ENCODE measurements at regions not wholly inside any gene's neighbourhood (a gene's known extent, or its start where the extent isn't known, plus 50 kb on each side); places are given as distances from the start of the nearest gene placed in this dataset.
"Not testable (repeated sequence)": the region's sequence is repeated elsewhere in the genome, so short reads cannot be mapped to it uniquely, and the experiment has no call there.

- DNase-seq: no peak
These were observed 879.2 kb upstream of the DDX18 start for GRCh38 chr2:116935097-116935814.

DNA sequence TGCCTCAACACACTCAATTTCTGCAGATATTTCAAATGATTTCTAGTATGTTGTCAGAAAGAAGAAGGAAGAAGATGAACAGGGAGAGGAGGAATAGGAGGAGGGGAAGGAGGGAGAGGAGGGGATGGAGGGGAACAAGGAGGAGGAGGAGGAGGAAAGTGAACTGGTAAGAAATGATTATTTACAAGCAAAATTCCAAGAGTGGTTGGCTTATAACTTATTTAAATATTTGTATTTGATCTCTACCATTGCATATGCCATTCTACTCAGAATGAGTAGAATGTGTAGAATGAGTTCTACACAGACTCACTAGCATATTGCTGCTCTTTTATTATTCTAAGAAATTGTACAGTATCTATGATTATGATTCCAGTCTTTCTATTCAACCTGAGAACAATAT, 866.2 kb upstream of the DDX18 start:
- no peak for DNase-seq

- no peak for DNase-seq
These were observed 865.2 kb upstream of the DDX18 start for GRCh38 chr2:116949249-116949648.

DNA sequence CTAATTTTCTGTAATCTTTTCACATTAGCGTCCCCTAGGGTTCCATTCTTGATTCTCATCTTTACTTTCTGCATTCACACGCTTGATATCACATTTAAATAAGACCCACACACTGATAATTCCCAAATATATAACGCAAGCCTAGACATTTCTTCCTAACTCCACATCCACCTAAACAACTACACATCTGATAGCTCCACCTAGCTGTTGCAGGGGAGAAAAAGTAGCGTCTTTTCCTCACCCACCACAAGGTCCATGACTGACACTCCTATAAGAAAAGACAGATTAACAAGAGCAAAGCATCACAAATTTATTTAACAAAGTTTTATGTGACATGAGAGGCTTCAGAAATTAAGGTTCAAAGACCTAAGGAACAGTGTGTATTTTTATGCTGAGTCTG, 862.2 kb upstream of the DDX18 start:
- DNase-seq: no peak

DNA sequence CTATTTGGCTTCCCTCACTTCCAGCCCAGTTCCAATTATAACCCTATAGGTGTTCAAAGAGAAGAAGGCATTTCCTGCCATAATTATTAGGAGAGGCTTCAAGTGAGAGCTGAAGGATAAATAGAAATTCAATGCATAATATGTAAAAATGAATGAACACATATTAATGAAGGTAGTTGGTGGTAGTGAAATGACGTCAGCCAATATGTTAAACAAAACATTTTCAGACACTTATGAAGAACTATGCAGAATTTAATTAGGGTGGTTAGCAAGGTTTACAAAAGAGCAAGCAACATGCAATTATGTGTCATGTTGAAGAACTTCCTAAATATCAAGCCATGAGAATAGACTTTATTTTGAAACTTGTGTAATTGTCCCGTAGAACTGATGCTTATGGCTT, 858.8 kb upstream of the DDX18 start:
- DNase-seq: no peak

- no peak for DNase-seq
These were observed 838.9 kb upstream of the DDX18 start for GRCh38 chr2:116975608-116976007.

- no peak for DNase-seq
These were observed 834.4 kb upstream of the DDX18 start for GRCh38 chr2:116979916-116980764.

DNA sequence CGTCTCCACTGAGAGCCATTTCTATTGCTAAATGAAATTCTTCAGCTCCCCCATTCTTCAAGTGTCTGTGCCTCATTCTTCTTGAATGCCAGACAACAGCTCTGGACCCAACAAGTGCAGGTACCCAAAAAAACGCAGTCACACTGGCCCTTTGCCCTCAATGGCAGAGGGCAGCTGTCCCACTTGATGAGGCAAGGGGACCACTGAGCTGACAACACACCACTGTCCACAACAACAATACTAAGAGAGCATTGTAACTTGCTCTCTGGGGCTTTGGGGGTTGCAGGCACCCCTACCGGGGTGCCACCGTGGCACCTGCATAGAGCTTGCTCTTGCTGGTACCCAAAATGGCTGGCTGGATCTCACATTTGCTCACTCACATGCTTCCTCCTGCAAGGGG, 827.0 kb upstream of the DDX18 start:
- DNase-seq: no peak

GRCh38 chr2:116988303-116988702, 826.2 kb upstream of the DDX18 start:
- DNase-seq: no peak

DNA sequence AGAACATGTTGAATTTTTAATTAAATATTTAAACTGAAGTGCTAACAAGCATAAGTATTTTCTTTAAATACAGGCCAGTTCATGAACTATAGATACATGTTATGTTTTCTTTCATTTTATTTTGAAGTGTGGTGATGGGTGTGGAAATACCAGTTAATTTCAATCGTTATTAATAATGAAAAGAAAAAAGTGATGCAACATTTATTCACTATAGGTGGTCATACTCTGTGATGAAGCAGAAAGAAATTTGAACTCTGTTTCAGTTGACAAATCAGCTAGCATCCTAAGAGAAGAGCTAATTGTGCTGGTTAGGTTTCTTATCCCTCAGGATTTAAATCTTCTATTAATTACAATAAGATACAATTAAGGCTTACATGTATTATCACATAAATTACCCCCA, 795.1 kb upstream of the DDX18 start:
- DNase-seq: no peak

GRCh38 chr2:117027646-117028045, 786.8 kb upstream of the DDX18 start:
- DNase-seq: no peak

- not testable (repeated sequence) for DNase-seq
These were observed 785.8 kb upstream of the DDX18 start for GRCh38 chr2:117028708-117029107.

DNA sequence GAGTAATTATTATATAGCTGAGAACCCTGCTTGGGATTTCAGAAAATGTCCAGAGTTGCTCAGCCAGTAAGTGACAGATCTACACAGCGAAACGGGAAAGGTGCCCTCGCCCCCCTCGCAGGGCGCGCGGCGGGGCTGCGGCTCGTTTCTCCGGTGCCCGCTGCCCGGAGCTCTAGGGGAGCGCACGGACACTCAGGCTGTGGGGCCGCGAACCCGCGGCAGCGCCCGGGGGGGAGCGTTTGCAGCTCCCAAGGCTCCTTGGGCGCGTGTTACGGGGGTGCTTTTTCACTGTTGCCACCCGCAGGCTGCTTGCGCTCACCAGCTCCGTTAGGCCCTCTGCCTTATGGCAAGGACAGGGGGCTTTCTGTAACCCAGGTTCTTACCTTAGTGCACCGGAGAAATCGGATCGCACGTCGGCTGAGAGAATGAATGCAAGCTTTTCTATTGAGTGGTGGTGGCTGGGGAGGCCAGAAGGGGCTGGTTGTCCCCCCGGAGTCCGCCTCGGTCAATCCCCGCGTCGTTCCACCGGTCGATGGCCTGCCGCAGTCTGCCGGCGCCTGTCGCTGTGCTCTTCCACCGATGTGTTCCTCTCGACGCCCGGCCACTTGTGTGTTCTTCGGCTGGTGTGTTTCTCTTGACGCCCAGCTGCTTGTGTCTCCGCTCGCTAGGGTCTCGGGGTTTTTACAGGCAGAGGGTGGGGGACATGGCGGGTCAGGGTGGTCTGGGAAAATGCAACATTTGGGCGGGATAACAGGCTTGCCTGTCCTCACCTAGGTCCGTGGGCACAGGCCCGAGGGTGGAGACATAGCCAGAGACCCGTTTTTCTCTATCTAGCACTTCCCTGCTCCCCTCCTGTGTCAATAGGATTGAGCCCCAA, 758.8 kb upstream of the DDX18 start:
- no peak for DNase-seq

- no peak for DNase-seq
These were observed 758.1 kb upstream of the DDX18 start for GRCh38 chr2:117056376-117056748.

DNA sequence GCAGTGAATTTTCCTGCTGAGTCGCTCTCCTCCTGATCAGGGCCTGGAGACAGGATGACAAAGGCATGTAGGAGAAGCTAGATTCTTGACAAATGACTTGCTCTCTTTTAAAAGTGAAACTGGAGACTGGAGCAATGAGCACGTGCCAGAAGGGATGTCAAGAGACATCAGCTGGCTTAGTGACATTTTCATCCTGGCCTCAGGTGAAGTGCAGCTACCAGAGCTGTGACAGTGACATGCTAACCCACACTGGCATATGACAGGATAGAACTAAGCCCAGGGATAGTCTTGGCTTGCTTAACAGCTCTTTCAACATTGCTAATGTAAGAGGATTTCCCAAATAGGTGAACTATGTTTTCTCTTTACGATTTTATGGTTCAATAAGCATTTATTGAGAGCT, 757.5 kb upstream of the DDX18 start:
- no peak for DNase-seq

- no peak for DNase-seq
These were observed 756.1 kb upstream of the DDX18 start for GRCh38 chr2:117058366-117058765.

GRCh38 chr2:117064021-117064420, 750.5 kb upstream of the DDX18 start:
- DNase-seq: no peak

DNA sequence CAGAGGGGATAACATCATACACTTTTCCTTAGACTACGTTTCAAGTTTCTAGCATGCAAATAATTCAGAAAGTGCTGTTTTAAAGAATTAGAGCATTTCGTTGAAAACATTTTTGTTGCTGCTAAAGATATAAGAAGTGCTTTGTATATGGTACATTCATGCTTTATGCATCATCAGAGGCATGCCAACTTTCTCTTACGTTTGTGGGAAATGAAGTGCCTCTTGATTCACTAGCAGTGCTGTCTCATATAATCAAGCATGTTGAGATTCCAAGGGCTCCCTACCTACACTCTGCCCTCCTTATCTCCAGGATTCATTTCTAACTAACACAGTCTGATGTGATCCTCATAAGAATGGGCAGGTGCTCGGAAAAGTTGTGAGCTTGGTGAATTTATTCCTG, 748.6 kb upstream of the DDX18 start:
- DNase-seq: no peak

DNA sequence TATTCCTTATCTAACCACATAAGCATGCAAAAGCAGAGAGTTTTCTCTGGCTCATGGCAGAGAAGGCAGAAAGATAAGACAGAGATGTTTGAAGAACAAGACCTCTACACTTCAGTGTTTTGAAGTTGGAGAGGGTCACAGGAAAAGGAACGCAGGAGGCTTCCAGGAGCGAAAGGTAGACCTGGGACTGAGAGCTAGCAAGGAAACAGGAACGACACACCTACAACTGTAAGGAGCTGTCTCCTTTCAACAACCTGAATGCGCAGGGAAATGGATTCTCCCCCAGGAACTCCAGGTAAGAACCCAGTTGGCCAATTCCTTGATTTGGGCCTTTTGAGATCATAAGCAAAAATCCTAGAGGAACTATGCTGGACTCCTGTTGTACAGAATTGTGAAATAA, 746.6 kb upstream of the DDX18 start:
- no peak for DNase-seq

- no peak for DNase-seq
These were observed 746.1 kb upstream of the DDX18 start for GRCh38 chr2:117068371-117068770.

- no peak for DNase-seq
These were observed 742.9 kb upstream of the DDX18 start for GRCh38 chr2:117071556-117072102.

DNA sequence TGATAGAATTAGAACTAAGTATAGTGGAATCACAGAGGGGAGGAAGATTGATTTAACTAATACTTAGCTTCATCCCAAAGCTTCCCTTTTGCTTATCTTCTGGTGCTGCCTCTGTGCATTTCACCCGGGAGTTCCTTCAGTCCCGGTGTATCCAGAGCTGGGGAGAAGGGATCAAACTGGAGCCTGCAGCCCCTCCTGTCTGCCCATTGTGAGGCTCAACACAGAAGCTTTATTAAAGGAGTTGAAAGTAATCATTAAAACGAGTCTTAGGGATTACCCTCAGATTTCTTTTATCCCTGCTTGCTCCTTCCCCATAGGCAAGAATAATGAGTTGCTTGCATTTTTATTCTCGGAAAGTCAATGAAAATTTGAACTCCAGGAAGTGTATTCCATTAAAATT, 739.7 kb upstream of the DDX18 start:
- no peak for DNase-seq

DNA sequence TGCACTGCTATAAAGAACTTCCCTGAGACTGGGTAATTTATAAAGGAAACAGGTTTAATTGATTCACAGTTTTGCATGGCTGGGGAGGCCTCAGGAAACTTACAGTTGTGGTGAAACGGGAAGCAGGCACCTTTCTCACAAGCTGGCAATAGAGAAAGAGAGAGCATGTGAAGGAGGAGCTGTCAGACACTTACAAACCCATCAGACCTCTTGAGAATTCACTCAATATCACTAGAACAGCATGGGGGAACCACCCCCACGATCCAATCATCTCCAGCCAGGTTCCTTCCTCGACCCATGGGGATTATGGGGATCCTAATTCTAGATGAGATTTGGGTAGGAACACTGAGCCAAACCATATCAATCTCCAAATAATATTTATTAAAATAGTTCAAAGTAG, 729.2 kb upstream of the DDX18 start:
- DNase-seq: no peak
